GM12878 (cell line): ENCODE measurements at regions not wholly inside any gene's neighbourhood (a gene's known extent, or its start where the extent isn't known, plus 50 kb on each side); places are given as distances from the start of the nearest gene placed in this dataset.

Source experiments
- ATAC-seq: fragments of 200-7000 bp; cut with Tn5 transposase; 3 replicates; pipeline ENCODE4 v1.9.1; 2020; ENCODE audit warnings: mild to moderate bottlenecking, moderate library complexity
- BruUV-seq: library from RNA; stranded (reverse); fragments of 400-500 nt; replicated peaks from 2 replicates; lab custom pipeline; 2021; lab: Mats Ljungman, UMichigan
- CTCF ChIA-PET: fragments of 300-600 bp; sonication (Branson Sonifier 250); formaldehyde crosslinking; extraction: SDS; loops from one replicate; lab custom pipeline; 2021; ENCODE audit warnings: inconsistent platforms; lab: Yijun Ruan, JAX
- POLR2A ChIA-PET: fragments of 350-600 bp; formaldehyde crosslinking; extraction: SDS; loops from one replicate; lab custom pipeline; 2021; ENCODE audit warnings: inconsistent platforms; lab: Charles Lee
- RAD21 ChIA-PET: fragments of 300-600 bp; sonication (Branson Sonifier 250); formaldehyde crosslinking; loops from one replicate; lab custom pipeline; 2023; ENCODE audit warnings: antibody characterized with exemption; ENCODE audit not compliant: unreplicated experiment; lab: Charles Lee
- SMC1A ChIA-PET: fragments of 300-600 bp; sonication (Branson Sonifier 250); formaldehyde crosslinking; loops from one replicate; lab custom pipeline; 2023; ENCODE audit not compliant: unreplicated experiment, uncharacterized antibody; lab: Charles Lee
- DNase-seq: peaks from one replicate; pipeline ENCODE4 v3.0.0-alpha.2; 2011; ENCODE audit warnings: low read depth, low spot score
- FAIRE-seq: peaks from 3 replicates; lab custom pipeline; 2011; peaks lifted over from hg19 to GRCh38; lab: Jason Lieb, UNC
- H2AFZ ChIP-seq: 2 replicates; pipeline ENCODE4 v1.6.0; 2011; ENCODE audit warnings: low read depth, low read length, control low read depth; ENCODE audit not compliant: control insufficient read depth
- H3K27ac ChIP-seq: 2 replicates; pipeline ENCODE4 v1.5.1; 2011; ENCODE audit warnings: control low read depth; ENCODE audit not compliant: control insufficient read depth, insufficient read depth
- H3K27me3 ChIP-seq, 2 experiments: replicated peaks in 1 of 2; 2 replicates each; pipeline versions ENCODE4 v1.6.0 to v1.6.1; 2011; ENCODE audit warnings: low read length in 1 of 2; ENCODE audit not compliant: control insufficient read depth in 2 of 2, insufficient read depth in 2 of 2
- H3K36me3 ChIP-seq, 2 experiments: 2 replicates each; pipeline ENCODE4 v1.5.1; 2011; ENCODE audit warnings: low read length in 1 of 2; ENCODE audit not compliant: control insufficient read depth in 2 of 2, insufficient read depth in 2 of 2
- H3K4me1 ChIP-seq: 2 replicates; pipeline ENCODE4 v1.6.1; 2011; ENCODE audit warnings: mild to moderate bottlenecking, low read length, moderate library complexity, mixed read lengths; ENCODE audit not compliant: control insufficient read depth, insufficient read depth
- H3K4me2 ChIP-seq: 2 replicates; pipeline ENCODE4 v1.6.0; 2011; ENCODE audit warnings: control low read depth; ENCODE audit not compliant: control insufficient read depth, insufficient read depth
- H3K4me3 ChIP-seq: fragments of 200-600 bp; sonication (generic); 2 replicates; pipeline ENCODE4 v1.5.1; 2016
- H3K79me2 ChIP-seq: 2 replicates; pipeline ENCODE4 v1.6.0; 2011; ENCODE audit warnings: low read length; ENCODE audit not compliant: control insufficient read depth, insufficient read depth
- H3K9ac ChIP-seq: 2 replicates; pipeline ENCODE4 v1.8.0; 2011; ENCODE audit warnings: low read length, control low read depth, mixed read lengths; ENCODE audit not compliant: control insufficient read depth, insufficient read depth
- H3K9me3 ChIP-seq: replicated peaks from 3 replicates; pipeline ENCODE4 v1.5.1; 2011; ENCODE audit warnings: mild to moderate bottlenecking, low read length; ENCODE audit not compliant: control insufficient read depth, insufficient read depth
- H4K20me1 ChIP-seq: 2 replicates; pipeline ENCODE4 v1.6.0; 2011; ENCODE audit not compliant: control insufficient read depth, insufficient read depth
- MEF2A ChIP-seq: IDR thresholded peaks from 2 replicates; pipeline ENCODE4 v1.6.1; 2011; ENCODE audit warnings: low read depth, mild to moderate bottlenecking, low read length, moderate library complexity; ENCODE audit not compliant: insufficient read depth
- NFIC ChIP-seq: IDR thresholded peaks from 2 replicates; pipeline ENCODE4 v1.6.1; 2012; ENCODE audit warnings: low read depth, mild to moderate bottlenecking, inconsistent platforms, low read length, moderate library complexity
- PML ChIP-seq: IDR thresholded peaks from 2 replicates; pipeline ENCODE4 v1.6.1; 2012; ENCODE audit warnings: low read length, inconsistent platforms
- REST ChIP-seq: IDR thresholded peaks from 2 replicates; pipeline ENCODE4 v1.6.1; 2012; ENCODE audit warnings: mild to moderate bottlenecking, low read depth, low read length
- STAT3 ChIP-seq: IDR thresholded peaks from 2 replicates; pipeline ENCODE4 v1.6.1; 2011; ENCODE audit warnings: low read depth, low read length, improper control_type of control experiment
- WGBS: methylation state at CpG from one replicate; pipeline ENCODE4 v1.1.6; 2016; ENCODE audit warnings: low lambda C conversion rate; ENCODE audit not compliant: insufficient replicate concordance, insufficient coverage; ENCODE audit errors: missing lambda C conversion rate; 5-methylcytosine and 5-hydroxymethylcytosine counted together
- in situ Hi-C: fragments of 300-500 bp; cut with MboI; formaldehyde crosslinking; loops from 9 replicates; pipeline ENCODE4 v1.14.3; 2018; ENCODE audit warnings: mixed read lengths
- intact Hi-C: fragments of 100-400 bp; cut with micrococcal nuclease; formaldehyde crosslinking; loops from one replicate; pipeline ENCODE4 v1.14.2; 2022; ENCODE audit not compliant: unreplicated experiment

- TF ChIP-seq REST (no peak), MEF2A (no peak), NFIC (peak; percentile 65)
These were observed 250.4 kb downstream of the TMA16 start (continued) for GRCh38 chr4:163744861-163745260.

- BruUV-seq: no TSS peak
- no peak overlapping the region for H3K9ac ChIP-seq
- H3K4me3 ChIP-seq: no peak overlapping the region
- TF ChIP-seq PML (no peak), STAT3 (no peak)
- WGBS: 56% methylated on average over 5 of the region's 5 CpGs
- peaks cover 2% of the 10 kb centered on the region; the same call in 2 of the 3 replicates for H3K9me3 ChIP-seq
- SMC1A ChIA-PET: interaction anchor here (0.7 to 6.1 kb wide), 19 partner anchors 8 to 221 kb away, joined by 3 to 54 read pairs (median 5); no protein-coding TSS in a partner anchor
- POLR2A ChIA-PET: no interaction called here
- in situ Hi-C loops (no loop called here), intact Hi-C loops (no loop called here)
- DNase-seq (no peak), FAIRE-seq (no peak), ATAC-seq (no peak)
- H3K36me3 ChIP-seq: no peaks in the 10 kb centered on the region
- H3K79me2 ChIP-seq: no peaks in the 10 kb centered on the region
- RAD21 ChIA-PET: interaction anchor here (0.9 to 4.9 kb wide), 5 partner anchors 11 to 197 kb away, joined by 3 to 29 read pairs (median 5); no protein-coding TSS in a partner anchor
- H4K20me1 ChIP-seq: no peaks in the 10 kb centered on the region
- H3K27ac ChIP-seq: no peak overlapping the region
- H3K4me1 ChIP-seq: peaks cover 10% of the 10 kb centered on the region
- no peak overlapping the region for H3K4me2 ChIP-seq
- H2AFZ ChIP-seq: no peak overlapping the region
- CTCF ChIA-PET: interaction anchor here (0.6 to 7.7 kb wide), 11 partner anchors 9 to 195 kb away, joined by 3 to 134 read pairs (median 5); no protein-coding TSS in a partner anchor
- H3K27me3 ChIP-seq: no peaks in the 10 kb centered on the region
These were observed 252.8 kb downstream of the TMA16 start for GRCh38 chr4:163747293-163747692.
